ENCODE measurements at regions not wholly inside any gene's neighbourhood (a gene's known extent, or its start where the extent isn't known, plus 50 kb on each side); places are given as distances from the start of the nearest gene placed in this dataset.
"Not testable (repeated sequence)": the region's sequence is repeated elsewhere in the genome, so short reads cannot be mapped to it uniquely, and the experiment has no call there.

DNA sequence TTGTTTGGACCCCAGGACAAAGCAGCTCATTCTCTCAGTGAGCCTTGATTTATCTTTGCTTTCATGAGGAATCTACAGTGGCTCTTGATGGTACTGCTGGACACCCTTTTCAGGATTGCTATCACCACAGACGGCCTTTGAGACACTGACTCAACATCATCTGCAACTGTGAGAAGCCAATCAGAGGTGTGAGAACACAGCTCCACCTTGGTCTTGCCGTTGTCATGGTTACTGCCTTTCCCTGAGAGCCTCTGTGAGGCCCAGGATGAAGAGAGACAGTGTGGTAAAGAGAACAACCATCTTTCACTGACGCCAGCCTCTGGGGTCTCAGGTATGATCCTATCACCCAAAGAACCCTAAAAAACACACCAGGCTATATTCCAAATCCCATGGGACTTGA, 270.2 kb downstream of the TSPY10 start:
- not testable (repeated sequence) for H3K4me1 ChIP-seq (ENCODE audit: control insufficient read depth in 3 of 3, insufficient read depth in 2 of 3, low read depth in 1 of 3, low read length in 2 of 3); H3K36me3 ChIP-seq (ENCODE audit: control insufficient read depth in 3 of 3, insufficient read depth in 2 of 3, low read depth in 1 of 3, low read length in 3 of 3); H3K4me3 ChIP-seq (ENCODE audit: low read depth in 1 of 3, low read length in 3 of 3); H3K27me3 ChIP-seq (ENCODE audit: control insufficient read depth in 3 of 3, insufficient read depth in 3 of 3, low read length in 3 of 3); H3K27ac ChIP-seq (ENCODE audit: low read depth in 1 of 3, low read length in 2 of 3); H3K9me3 ChIP-seq (ENCODE audit: control insufficient read depth in 2 of 2, insufficient read depth in 1 of 2, low read depth in 1 of 2, low read length in 1 of 2); FAIRE-seq; DNase-seq
- no CpG with 5 or more reads among the region's 3 CpGs for WGBS, 3 donors

DNA sequence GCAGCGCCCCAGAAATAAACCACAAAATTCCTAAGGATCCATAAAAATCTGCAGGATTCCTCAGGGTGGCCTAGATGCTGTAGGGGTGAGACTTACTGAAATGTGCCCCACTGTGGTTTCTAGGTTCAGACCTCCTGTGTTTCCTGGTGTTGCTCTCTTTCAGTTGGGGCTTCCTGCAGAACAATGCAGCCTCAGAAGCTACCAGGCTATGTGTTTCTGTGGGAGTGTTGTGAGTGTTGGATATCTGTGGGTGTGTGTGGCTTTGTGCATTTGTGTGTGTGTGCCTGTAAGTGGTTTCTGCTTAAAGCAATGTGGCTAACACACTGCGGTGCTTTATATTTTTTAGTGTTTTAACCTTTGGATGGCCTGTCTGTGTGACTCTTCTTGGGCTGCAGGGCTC, 277.6 kb downstream of the TSPY10 start:
- FAIRE-seq (no peak), DNase-seq (no peak)
- WGBS, 3 donors: 81 to 100% methylated on average over 1 to 2 of the region's 2 CpGs; no CpG with 5 or more reads in 1 of the 3 donors
- Histone ChIP-seq H3K4me1 (ENCODE audit: control insufficient read depth in 3 of 3, insufficient read depth in 2 of 3, low read depth in 1 of 3, low read length in 2 of 3) (no peaks in the 10 kb centered on the region), H3K4me3 (ENCODE audit: low read depth in 1 of 3, low read length in 3 of 3) (no peak overlapping the region), H3K27me3 (ENCODE audit: control insufficient read depth in 3 of 3, insufficient read depth in 3 of 3, low read length in 3 of 3) (no peaks in the 10 kb centered on the region), H3K36me3 (ENCODE audit: control insufficient read depth in 3 of 3, insufficient read depth in 2 of 3, low read depth in 1 of 3, low read length in 3 of 3) (no peaks in the 10 kb centered on the region), H3K9me3 (ENCODE audit: control insufficient read depth in 2 of 2, insufficient read depth in 1 of 2, low read depth in 1 of 2, low read length in 1 of 2) (peaks cover 0 to 3% of the 10 kb centered on the region in 2 donors), H3K27ac (ENCODE audit: low read depth in 1 of 3, low read length in 2 of 3) (no peak overlapping the region)

Data from small intestine (tissue), 7 donors.